ENCODE measurements at regions not wholly inside any gene's neighbourhood (a gene's known extent, or its start where the extent isn't known, plus 50 kb on each side); places are given as distances from the start of the nearest gene placed in this dataset.
A peak's percentile ranks its signal among the peaks of the same experiment; 100 is the strongest.
"Not testable (repeated sequence)": the region's sequence is repeated elsewhere in the genome, so short reads cannot be mapped to it uniquely, and the experiment has no call there.

DNA sequence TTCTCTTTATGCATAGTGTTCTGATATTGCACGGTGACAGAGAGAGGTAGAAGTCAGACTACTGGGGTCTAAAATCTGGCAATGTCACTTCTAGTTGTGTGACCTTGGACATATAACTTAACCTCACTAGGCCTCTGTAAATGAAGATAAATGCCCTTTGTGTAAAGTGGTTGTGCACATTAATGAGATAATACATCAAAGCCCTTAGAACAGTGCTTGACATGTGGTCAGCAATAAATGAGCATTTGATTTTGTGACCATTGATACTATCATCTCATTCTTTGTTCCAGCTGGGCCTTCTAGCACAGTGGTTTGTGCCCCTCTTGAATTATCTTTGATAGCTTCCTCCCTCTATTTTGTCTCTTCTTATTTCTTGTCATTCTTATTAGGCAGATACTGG lies 74.1 kb upstream of the C10orf90 start:
- no peaks in the 10 kb centered on the region for H3K27me3 ChIP-seq (replicated peaks)

DNA sequence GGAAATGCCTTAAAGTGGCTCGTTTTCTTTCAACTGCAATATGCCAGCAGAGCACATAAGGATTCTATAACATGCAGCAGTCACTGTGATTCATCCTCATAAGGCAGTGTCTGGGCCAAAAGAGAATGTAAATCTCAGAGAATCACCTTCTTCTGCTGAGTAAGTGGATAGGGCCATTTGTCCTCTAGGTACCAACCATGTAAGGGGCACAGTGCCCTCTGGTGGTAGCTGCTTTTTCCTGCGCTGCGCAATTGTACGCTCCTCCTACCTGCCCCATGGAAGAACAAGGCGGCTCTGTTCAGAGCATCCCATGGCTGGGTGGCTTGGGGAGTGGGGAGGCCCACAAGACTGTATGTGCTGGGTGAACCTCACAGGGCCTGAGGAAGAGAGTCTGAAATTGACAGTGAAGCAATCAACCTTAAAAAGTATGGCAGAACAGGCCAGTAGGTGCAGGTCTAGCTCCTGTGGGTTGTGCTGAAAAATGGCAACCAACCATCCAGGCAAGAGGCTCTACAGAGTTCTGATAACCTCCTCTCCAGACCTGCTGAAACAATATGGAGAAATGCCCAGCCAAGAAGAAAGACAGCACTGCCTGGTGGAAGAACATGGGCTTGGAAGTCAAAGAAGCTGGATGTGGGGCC lies 78.6 kb upstream of the C10orf90 start:
- TF ChIP-seq, protein P1, sequence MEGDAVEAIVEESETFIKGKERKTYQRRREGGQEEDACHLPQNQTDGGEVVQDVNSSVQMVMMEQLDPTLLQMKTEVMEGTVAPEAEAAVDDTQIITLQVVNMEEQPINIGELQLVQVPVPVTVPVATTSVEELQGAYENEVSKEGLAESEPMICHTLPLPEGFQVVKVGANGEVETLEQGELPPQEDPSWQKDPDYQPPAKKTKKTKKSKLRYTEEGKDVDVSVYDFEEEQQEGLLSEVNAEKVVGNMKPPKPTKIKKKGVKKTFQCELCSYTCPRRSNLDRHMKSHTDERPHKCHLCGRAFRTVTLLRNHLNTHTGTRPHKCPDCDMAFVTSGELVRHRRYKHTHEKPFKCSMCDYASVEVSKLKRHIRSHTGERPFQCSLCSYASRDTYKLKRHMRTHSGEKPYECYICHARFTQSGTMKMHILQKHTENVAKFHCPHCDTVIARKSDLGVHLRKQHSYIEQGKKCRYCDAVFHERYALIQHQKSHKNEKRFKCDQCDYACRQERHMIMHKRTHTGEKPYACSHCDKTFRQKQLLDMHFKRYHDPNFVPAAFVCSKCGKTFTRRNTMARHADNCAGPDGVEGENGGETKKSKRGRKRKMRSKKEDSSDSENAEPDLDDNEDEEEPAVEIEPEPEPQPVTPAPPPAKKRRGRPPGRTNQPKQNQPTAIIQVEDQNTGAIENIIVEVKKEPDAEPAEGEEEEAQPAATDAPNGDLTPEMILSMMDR (IDR thresholded peaks at IDR 0.05; ENCODE audit: low read depth, low read length, missing control alignments): peak; percentile 91
- Histone ChIP-seq H3K36me3 (replicated peaks) (no peaks in the 10 kb centered on the region), H3K27me3 (replicated peaks) (no peaks in the 10 kb centered on the region), H3K4me3 (ENCODE audit: low read depth, low read length) (no peak overlapping the region), H3K27ac (no peak overlapping the region)
- peak; percentile 87 for DNase-seq
- in situ Hi-C loops (cut with HindIII; ENCODE audit: low pct_ligation_motif_present, low sequenced_read_pairs): no loop called here

More for the DNA sequence above, 74.1 kb upstream of the C10orf90 start:
- in situ Hi-C loops (cut with HindIII; ENCODE audit: low pct_ligation_motif_present, low sequenced_read_pairs): no loop called here
- no peak for DNase-seq
- TF ChIP-seq, protein P1 (IDR thresholded peaks at IDR 0.05; ENCODE audit: low read depth, low read length, missing control alignments): no peak
- Histone ChIP-seq H3K27ac (no peak overlapping the region), H3K36me3 (replicated peaks) (no peaks in the 10 kb centered on the region), H3K4me3 (ENCODE audit: low read depth, low read length) (no peak overlapping the region)

DNA sequence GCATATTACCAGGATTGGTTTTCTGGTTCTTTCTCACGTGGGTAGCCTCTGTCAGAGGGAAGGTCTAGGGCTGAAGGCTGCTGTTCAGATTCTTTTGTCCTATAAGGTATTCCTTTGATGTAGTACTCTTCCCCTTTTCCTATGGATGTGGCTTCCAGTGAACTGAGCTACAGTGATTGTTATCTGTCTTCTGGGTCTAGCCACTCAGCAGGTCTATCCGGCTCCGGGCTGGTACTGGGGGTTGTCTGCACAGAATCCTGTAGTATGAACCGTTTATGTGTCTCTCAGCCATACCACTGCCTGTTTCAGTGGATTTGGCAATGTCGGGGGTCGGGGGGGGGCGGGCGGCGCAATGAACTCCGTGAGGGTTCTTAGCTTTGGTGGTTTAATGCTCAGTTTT lies 84.5 kb upstream of the C10orf90 start:
- in situ Hi-C loops (cut with HindIII; ENCODE audit: low pct_ligation_motif_present, low sequenced_read_pairs): no loop called here
- TF ChIP-seq, protein P1 (IDR thresholded peaks at IDR 0.05; ENCODE audit: low read depth, low read length, missing control alignments): no peak
- H3K36me3 ChIP-seq (replicated peaks): no peaks in the 10 kb centered on the region

DNA sequence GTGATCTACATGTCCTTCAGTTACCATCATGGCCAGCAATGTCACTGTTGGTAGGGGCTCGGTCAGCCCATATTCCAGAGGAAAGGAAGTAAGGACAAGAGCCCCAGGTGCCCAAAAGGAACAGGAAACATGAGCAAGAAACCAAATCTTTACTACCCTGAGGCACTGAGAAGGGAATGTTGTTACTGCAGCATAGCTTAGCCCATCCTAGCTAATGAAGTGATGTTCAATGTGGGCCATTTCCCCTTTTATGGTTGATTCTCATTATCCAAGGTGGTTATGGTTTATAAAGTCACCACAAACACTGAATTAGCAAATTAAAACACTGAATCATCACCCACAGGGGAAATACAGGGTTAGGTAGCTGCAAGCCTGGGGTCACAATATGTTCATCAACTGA lies 88.4 kb upstream of the C10orf90 start:
- DNase-seq: no peak
- Histone ChIP-seq H3K27me3 (replicated peaks) (no peaks in the 10 kb centered on the region), H3K27ac (no peak overlapping the region), H3K4me3 (ENCODE audit: low read depth, low read length) (no peak overlapping the region), H3K36me3 (replicated peaks) (no peaks in the 10 kb centered on the region)
- in situ Hi-C loops (cut with HindIII; ENCODE audit: low pct_ligation_motif_present, low sequenced_read_pairs): no loop called here
- TF ChIP-seq, protein P1 (IDR thresholded peaks at IDR 0.05; ENCODE audit: low read depth, low read length, missing control alignments): no peak

More for the DNA sequence above, 84.5 kb upstream of the C10orf90 start:
- H3K27ac ChIP-seq: no peak overlapping the region
- no peak overlapping the region for H3K4me3 ChIP-seq (ENCODE audit: low read depth, low read length)
- no peak for DNase-seq
- H3K27me3 ChIP-seq (replicated peaks): no peaks in the 10 kb centered on the region

DNA sequence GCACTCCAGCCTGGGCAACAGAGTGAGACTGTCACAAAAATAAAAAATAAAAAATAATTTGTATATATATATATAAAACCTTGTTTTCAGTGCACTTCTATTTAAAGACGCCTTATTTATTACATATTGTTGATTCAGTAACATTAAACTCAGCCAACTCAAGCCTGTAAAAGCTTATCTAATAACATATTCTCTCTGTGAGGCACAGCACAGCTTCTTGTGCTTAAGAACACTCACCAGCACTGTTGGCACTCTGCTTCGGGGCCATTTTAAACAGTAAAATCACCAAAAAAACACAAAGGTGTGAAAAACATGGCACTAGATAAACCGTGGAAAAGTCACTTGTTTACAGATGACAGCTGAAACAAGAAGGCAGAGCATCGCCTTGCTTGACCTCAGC lies 89.0 kb upstream of the C10orf90 start:
- in situ Hi-C loops (cut with HindIII; ENCODE audit: low pct_ligation_motif_present, low sequenced_read_pairs): no loop called here
- Histone ChIP-seq H3K4me3 (ENCODE audit: low read depth, low read length) (no peak overlapping the region), H3K27me3 (replicated peaks) (no peaks in the 10 kb centered on the region), H3K36me3 (replicated peaks) (no peaks in the 10 kb centered on the region), H3K27ac (no peak overlapping the region)
- TF ChIP-seq, protein P1 (IDR thresholded peaks at IDR 0.05; ENCODE audit: low read depth, low read length, missing control alignments): no peak
- DNase-seq: no peak

DNA sequence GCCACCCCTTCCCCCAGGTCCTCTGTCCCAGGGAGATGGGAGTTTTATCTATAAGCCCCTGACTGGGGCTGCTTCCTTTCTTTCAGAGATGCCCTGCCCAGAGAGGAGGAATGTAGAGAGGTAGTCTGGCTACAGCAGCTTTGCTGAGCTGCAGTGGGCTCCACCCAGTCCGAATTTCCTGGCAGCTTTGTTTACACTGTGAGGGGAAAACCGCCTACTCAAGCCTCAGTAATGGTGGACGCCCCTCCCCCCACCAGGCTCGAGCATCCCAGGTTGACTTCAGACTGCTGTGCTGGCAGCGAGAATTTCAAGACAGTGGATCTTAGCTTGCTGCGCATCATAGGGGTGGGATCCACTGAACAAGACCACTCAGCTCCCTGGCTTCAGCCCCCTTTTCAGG lies 96.2 kb upstream of the C10orf90 start:
- H3K27ac ChIP-seq; H3K36me3 ChIP-seq (replicated peaks); H3K27me3 ChIP-seq (replicated peaks); H3K4me3 ChIP-seq (ENCODE audit: low read depth, low read length); DNase-seq; in situ Hi-C loops (cut with HindIII; ENCODE audit: low pct_ligation_motif_present, low sequenced_read_pairs): not testable (repeated sequence)

Measured in brain microvascular endothelial cell (primary cell).